Renal pelvis (tissue), 1 donor: ENCODE measurements at regions not wholly inside any gene's neighbourhood (a gene's known extent, or its start where the extent isn't known, plus 50 kb on each side); places are given as distances from the start of the nearest gene placed in this dataset.

Experiments used
- DNase-seq: peaks from one replicate; pipeline ENCODE4 v3.0.0-alpha.2; 2013

GRCh38 chr2:188219541-188219940, 72.1 kb upstream of the GULP1 start:
- peak; percentile 9 for DNase-seq

DNA sequence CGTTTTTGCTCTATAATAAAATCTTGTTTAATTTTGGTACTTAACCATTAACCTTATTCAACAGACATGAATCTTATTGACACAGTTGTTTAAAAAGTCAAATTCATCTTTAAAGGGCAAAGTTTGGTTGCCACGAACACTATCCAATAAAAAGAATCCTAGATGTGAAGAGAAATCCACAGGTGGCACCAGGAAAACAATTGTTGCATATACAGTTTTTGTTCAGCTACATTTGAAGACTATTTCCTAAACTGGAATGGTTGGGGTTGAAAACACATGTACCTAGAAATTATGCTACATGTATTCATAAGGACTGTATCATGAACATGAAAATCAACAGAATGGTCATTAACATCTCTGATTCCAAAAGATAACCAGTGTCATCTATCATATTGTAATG, 71.1 kb upstream of the GULP1 start:
- no peak for DNase-seq

GRCh38 chr2:188227713-188228112, 64.0 kb upstream of the GULP1 start:
- no peak for DNase-seq

DNA sequence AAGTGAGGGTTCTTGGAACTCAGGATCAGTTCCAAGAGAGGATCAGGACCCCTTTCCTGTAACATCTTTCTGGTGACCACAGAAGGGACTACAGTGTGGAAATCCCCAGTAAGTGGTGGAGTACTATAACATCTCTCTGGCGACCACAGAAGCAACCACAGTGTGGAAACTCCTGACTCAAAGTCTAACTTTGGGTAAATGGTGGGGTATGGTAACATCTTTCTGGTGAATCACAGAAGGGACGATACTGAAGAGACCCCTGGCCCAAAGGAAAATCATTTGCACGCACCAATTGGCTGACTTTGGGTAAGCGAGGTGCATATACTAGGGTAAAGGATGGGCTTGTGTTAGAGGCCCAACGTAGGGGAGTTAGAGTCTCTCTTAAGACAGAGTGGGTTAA, 56.3 kb upstream of the GULP1 start:
- no peak for DNase-seq

DNA sequence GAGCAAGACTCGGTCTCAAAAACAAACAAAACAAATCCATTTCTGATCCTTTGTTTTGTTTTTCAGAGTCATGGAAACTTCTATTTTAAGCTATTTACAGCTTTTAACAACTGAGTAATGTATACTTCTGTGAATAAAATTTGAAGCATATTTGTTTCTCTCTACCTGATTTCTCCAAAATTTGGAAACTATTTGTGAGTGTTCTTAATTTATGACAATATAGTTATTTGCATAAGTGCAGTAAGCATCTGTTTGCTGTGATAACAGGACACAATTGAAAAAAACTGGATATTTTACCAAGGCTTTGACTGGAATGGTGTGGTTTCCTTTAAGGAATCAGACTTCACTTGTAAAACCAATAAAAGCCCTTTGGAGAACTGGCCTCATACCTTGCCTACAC, 53.3 kb upstream of the GULP1 start:
- no peak for DNase-seq
